ENCODE measurements at regions not wholly inside any gene's neighbourhood (a gene's known extent, or its start where the extent isn't known, plus 50 kb on each side); places are given as distances from the start of the nearest gene placed in this dataset.

- no peak for DNase-seq
Observed at GRCh38 chr15:87133704-87134103, 1054.0 kb downstream of the AGBL1 start.

GRCh38 chr15:87131067-87131466 lies 1051.4 kb downstream of the AGBL1 start:
- no peak for DNase-seq

- DNase-seq, result no peak
Observed at GRCh38 chr15:87129916-87130315, 1050.2 kb downstream of the AGBL1 start.

GRCh38 chr15:87123676-87124382 lies 1044.2 kb downstream of the AGBL1 start:
- DNase-seq, result no peak

- DNase-seq, result no peak
Observed at GRCh38 chr15:87121336-87121735, 1041.7 kb downstream of the AGBL1 start.

GRCh38 chr15:87120555-87120954 lies 1040.9 kb downstream of the AGBL1 start:
- DNase-seq, result no peak

- DNase-seq, result no peak
Observed at GRCh38 chr15:87118846-87119245, 1039.2 kb downstream of the AGBL1 start.

- no peak for DNase-seq
Observed at GRCh38 chr15:87118435-87118834, 1038.8 kb downstream of the AGBL1 start.

GRCh38 chr15:87115795-87116194 lies 1036.1 kb downstream of the AGBL1 start:
- no peak for DNase-seq

- no peak for DNase-seq
Observed at GRCh38 chr15:87099916-87100315, 1020.2 kb downstream of the AGBL1 start.

- no peak for DNase-seq
Observed at GRCh38 chr15:87089551-87089950, 1009.9 kb downstream of the AGBL1 start.

- no peak for DNase-seq
Observed at GRCh38 chr15:87083201-87083600, 1003.5 kb downstream of the AGBL1 start.

GRCh38 chr15:87082581-87082980 lies 1002.9 kb downstream of the AGBL1 start:
- no peak for DNase-seq

- DNase-seq, result no peak
Observed at GRCh38 chr15:87080547-87080946, 1000.9 kb downstream of the AGBL1 start.

All from DMS153 (cell line).